Ovary (tissue), 3 donors: ENCODE measurements at regions not wholly inside any gene's neighbourhood (a gene's known extent, or its start where the extent isn't known, plus 50 kb on each side); places are given as distances from the start of the nearest gene placed in this dataset.

Experiments
- EP300 ChIP-seq: sonication (generic); formaldehyde crosslinking; IDR thresholded peaks from one replicate; pipeline ENCODE4 v1.6.1; 2017; ENCODE audit warnings: antibody characterized with exemption
- POLR2A ChIP-seq: fragments of 450-650 bp; IDR thresholded peaks from one replicate; pipeline ENCODE4 v1.6.1; 2017; ENCODE audit warnings: antibody characterized with exemption, mild to moderate bottlenecking, moderate library complexity
- TF ChIP-seq, protein P1 (sequence below), 3 donors: fragments of 450-650 bp in 2 of 3; fragments of 200-600 bp in 1 of 3; IDR thresholded peaks; one replicate each; pipeline versions ENCODE4 v1.5.1 to v1.8.0; 2016 to 2022; ENCODE audit warnings: antibody characterized with exemption in 3 of 3, mild to moderate bottlenecking in 1 of 3
- donor health status: DM: no; HTN: no; CAD: no.

- TF ChIP-seq, protein P1, sequence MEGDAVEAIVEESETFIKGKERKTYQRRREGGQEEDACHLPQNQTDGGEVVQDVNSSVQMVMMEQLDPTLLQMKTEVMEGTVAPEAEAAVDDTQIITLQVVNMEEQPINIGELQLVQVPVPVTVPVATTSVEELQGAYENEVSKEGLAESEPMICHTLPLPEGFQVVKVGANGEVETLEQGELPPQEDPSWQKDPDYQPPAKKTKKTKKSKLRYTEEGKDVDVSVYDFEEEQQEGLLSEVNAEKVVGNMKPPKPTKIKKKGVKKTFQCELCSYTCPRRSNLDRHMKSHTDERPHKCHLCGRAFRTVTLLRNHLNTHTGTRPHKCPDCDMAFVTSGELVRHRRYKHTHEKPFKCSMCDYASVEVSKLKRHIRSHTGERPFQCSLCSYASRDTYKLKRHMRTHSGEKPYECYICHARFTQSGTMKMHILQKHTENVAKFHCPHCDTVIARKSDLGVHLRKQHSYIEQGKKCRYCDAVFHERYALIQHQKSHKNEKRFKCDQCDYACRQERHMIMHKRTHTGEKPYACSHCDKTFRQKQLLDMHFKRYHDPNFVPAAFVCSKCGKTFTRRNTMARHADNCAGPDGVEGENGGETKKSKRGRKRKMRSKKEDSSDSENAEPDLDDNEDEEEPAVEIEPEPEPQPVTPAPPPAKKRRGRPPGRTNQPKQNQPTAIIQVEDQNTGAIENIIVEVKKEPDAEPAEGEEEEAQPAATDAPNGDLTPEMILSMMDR (IDR thresholded peaks at IDR 0.05), result no peak
- TF ChIP-seq POLR2A (no peak), EP300 (no peak)
These were observed 302.8 kb downstream of the FSCB start for GRCh38 chr14:44204061-44204835.
